ENCODE measurements at regions not wholly inside any gene's neighbourhood (a gene's known extent, or its start where the extent isn't known, plus 50 kb on each side); places are given as distances from the start of the nearest gene placed in this dataset.

- no peak overlapping the region for H3K4me3 ChIP-seq (replicated peaks in 1 of 2; ENCODE audit: low read depth in 1 of 2, low read length in 2 of 2)
- POLR2A ChIA-PET: no interaction called here
- no peaks in the 10 kb centered on the region for H3K27me3 ChIP-seq (ENCODE audit: insufficient read depth, low read length)
- peaks cover 11 to 18% of the 10 kb centered on the region in 2 experiments; a peak in 2 of 4 replicates for H3K9me3 ChIP-seq (ENCODE audit: control insufficient read depth in 1 of 2, insufficient read depth in 1 of 2, low read depth in 1 of 2, low read length in 2 of 2)
- CTCF ChIA-PET: no interaction called here
- no peaks in the 10 kb centered on the region for H3K36me3 ChIP-seq (ENCODE audit: control insufficient read depth in 1 of 2, insufficient read depth in 2 of 2, low read length in 2 of 2)
- ATAC-seq (no peak), DNase-seq (ENCODE audit: low read depth, low spot score) (no peak)
- no peaks in the 10 kb centered on the region for H3K4me1 ChIP-seq (ENCODE audit: control insufficient read depth in 1 of 2, insufficient read depth in 2 of 2, low read length in 2 of 2)
- no peak overlapping the region for H3K4me2 ChIP-seq (ENCODE audit: low read length)
- no TSS peak for BruUV-seq (replicated peaks)
- no peak overlapping the region for H3K9ac ChIP-seq (ENCODE audit: low read length)
- H4K20me1 ChIP-seq (ENCODE audit: insufficient read depth): no peaks in the 10 kb centered on the region
- intact Hi-C loops (cut with micrococcal nuclease): no loop called here
- no peak for TF ChIP-seq EGR1 (IDR thresholded peaks at IDR 0.05; ENCODE audit: low read depth)
- TF ChIP-seq EZH2phosphoT487 (IDR thresholded peaks at IDR 0.05; ENCODE audit: borderline replicate concordance): no peak
- TF ChIP-seq YY1 (IDR thresholded peaks at IDR 0.05; ENCODE audit: extremely low read depth, insufficient replicate concordance, low read depth, low read length): no peak
- no peak for TF ChIP-seq ELF1 (IDR thresholded peaks at IDR 0.05; ENCODE audit: borderline replicate concordance, low read depth)
- TF ChIP-seq SIN3A (IDR thresholded peaks at IDR 0.05; ENCODE audit: low read depth): no peak
- no peak for TF ChIP-seq POLR2A (IDR thresholded peaks at IDR 0.05; ENCODE audit: borderline replicate concordance, extremely low read depth, insufficient read depth, insufficient read length)
- TF ChIP-seq MAX (IDR thresholded peaks at IDR 0.05): no peak
- TF ChIP-seq SP1 (IDR thresholded peaks at IDR 0.05; ENCODE audit: low read depth): no peak
- TF ChIP-seq ATF3 (IDR thresholded peaks at IDR 0.05): no peak
- no peak for TF ChIP-seq CBX3 (IDR thresholded peaks at IDR 0.05; ENCODE audit: low read depth)
- TF ChIP-seq FOSL1 (IDR thresholded peaks at IDR 0.05; ENCODE audit: low read depth): no peak
- TF ChIP-seq JUND (IDR thresholded peaks at IDR 0.05): no peak
- no peak for TF ChIP-seq EZH2 (IDR thresholded peaks at IDR 0.05)
- TF ChIP-seq RAD21 (IDR thresholded peaks at IDR 0.05; ENCODE audit: low read depth): no peak
- H3K9me2 ChIP-seq (ENCODE audit: insufficient read depth): no peaks in the 10 kb centered on the region
- H3K27ac ChIP-seq (ENCODE audit: low read depth, low read length): no peak overlapping the region
- H2AFZ ChIP-seq (ENCODE audit: low read depth, low read length, poor library complexity, severe bottlenecking): no peak overlapping the region
- no peaks in the 10 kb centered on the region for H3K79me2 ChIP-seq (ENCODE audit: insufficient read depth, low read length)
- RAD21 ChIA-PET (ENCODE audit: low non-redundant PET in 1 of 2, low total read pairs in 2 of 2, uncharacterized antibody in 2 of 2, unreplicated experiment in 2 of 2): no interaction called here
Observed at GRCh38 chr15:25933456-25934158, 70.5 kb upstream of the ATP10A start.
